GDM1 (cell line): ENCODE measurements at regions not wholly inside any gene's neighbourhood (a gene's known extent, or its start where the extent isn't known, plus 50 kb on each side); places are given as distances from the start of the nearest gene placed in this dataset.

ENCODE experiments used
- DNase-seq: peaks from one replicate; lab custom pipeline; 2025; lab: John Stamatoyannopoulos, UW

DNA sequence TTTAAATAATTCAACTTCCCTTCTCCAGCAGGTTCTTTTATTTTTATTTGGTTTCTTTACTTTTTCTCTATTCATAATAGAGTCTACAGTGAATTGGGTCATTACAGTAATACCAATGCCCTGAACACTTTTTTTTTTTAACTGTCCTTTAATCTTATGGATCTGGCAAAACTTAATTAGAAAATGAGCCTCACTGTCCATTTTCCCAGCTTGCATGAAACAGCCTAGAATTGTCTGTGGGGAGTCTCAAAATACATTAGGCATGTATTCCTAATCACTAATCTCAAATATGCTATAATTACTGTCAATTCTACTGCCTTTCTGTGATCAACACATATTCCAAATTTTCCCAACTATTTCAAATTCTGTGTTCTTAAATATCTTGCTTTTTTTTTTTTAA, 406.8 kb downstream of the ANXA1 start:
- no peak for DNase-seq

DNA sequence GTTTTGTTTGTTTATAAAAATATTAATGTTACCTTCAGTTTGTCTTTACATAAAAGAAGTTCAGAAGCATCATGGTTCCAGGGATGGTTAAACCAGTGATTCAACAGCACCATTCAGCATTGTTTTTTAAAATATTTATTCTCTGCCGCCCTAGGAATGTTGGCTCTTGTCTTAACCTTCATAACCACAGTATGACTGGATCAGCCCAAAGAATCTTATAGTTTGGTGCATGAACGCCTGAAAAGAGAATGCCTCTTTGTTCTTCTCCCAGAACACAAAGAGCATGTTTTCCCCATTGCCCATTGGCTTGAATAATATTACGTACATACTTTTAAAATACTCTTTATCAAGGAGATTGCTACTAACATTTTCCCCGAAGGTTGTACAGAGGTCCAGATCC, 413.4 kb downstream of the ANXA1 start:
- no peak for DNase-seq

DNA sequence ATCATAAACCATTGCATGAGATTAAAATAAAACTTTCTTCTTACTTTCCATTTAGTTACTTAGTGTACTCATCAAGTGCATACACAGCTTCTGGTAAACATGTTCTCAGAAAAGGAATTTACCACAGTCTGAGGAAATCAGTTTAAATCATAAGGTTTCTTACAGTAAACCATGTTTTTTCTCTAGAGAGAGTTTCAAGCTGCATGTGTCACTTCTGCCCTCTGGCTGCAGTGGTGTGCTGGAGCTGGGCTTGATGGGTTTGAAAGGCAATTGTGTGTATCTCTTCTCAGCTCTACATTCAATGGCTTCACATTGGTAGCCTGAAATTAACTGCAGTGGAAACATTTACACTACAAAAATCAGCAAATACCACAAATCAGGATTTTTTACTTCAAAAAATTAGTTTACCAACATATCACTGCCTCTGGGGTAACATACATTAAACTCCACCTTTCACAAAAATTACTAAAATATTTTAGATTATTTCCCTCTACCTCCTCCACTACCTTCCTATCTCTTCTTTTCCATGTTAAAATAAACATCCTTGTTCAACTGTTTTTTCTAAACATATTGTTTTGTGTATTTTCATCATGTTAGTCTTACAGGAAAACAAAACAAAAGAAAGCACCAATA, 414.3 kb downstream of the ANXA1 start:
- DNase-seq: peak; percentile 2

DNA sequence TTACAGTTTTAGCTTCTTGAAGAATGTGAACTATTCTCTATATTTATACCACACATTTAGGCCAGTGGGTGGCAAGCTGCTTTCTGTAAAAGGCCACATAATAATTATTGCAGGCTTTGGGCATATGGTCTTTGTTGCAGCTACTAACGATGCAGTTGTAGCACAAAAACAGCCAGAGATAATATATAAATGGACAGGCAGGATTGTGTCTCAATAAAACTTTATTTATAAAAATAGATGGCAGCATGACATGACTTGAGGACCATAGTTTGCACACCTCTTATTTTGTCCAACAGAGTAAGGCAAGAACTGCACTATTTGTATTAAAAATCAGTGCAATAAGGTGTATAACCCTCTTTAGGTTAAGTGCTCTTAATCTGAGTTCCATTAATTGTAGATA, 415.0 kb downstream of the ANXA1 start:
- DNase-seq: no peak

DNA sequence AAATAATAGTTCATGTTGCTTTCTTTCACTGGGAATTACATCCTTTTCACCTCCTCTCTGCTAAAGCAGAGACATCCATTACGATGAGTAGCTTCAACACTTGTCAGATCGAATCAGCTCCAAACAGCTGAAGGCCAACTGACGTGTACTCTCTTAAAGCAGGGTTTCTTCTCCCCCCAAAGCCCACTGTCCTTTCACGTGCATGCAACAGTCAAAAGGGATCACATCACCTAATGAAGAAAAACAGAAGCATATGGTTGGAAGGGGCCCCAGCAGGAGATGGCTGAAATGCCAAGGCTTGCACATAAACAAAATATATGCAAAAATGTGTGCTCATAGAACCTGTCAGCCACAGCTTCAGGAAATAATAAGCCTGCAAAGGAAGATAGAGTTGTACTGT, 421.6 kb downstream of the ANXA1 start:
- no peak for DNase-seq

DNA sequence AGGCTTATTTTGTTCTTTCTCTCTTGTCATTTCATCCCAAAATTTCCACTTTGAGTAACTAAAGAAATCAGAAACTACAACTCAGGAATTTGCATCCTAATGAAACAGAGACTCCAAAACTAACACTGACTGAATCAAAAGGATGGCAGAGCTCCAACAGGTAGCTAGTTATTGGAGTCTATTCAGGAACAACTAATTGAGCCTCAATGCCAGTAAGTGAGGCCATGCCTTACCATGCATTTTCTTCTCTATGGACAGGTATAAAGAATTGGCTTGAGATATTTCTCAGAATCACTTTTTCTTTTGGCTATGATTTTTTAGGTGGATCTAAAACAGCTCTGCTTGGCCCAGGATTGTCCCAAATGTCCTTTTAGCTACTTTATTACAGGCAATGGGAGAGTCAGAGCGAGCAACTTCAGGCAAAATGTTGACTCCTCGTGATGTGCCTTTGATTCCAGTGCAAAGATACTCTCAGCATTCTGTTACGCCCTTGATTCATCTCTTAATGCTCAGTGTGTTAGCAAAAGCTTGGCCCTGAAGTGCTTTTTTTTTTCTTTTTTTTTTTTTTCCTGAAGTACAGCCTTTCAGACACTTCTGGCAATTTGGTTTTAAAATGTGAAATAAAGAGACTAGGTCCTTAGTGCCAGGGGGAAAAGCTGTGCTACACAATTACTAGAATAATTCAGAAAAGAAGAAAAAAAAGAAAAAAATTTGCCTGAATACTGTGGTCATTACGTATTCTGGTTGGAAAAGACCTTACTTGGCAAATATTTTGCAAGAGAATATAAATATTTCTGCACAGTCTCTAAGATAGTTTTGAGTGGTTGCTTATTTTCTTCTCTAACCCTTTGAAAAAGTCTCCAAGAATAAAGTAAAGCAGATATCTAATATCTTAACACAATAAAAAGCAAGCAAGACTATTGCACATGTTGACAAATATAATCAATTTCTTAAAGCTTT, 423.7 kb downstream of the ANXA1 start:
- no peak for DNase-seq

DNA sequence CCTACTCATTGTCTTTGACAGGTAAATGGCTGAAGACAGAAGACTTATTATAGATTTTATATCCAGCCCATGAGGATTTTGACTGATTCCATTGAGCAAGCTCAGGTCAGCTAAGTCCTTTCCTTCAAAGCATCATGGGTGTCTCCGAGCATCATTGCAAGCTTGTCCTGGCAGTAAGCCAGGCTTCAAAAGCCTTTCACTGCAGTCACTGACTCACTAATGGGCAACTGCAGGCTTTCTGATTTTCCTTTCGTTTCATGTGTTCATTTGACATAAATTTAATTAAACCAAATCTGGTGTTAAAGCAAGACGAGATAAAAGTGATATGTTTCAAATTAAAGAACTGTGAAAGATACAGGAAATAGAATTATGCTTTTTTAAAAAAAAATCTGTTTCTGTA, 426.2 kb downstream of the ANXA1 start:
- no peak for DNase-seq

DNA sequence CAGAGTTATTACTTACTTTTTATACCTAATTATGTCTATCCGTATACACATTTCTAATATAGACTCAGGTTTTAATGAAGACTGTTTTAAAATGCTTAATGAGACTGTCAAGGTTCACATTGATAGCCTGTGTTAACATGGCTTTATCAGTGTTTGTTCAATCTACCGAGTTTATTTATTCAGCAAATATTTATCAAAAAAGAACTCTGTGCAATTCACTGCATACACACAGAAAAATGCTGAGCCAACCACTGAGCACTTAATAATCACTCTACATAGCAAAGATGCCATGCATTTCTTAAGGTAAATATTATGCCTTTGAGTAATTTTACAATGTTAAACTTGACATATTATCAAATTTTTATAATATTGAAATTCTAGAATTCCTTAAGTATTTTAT, 428.2 kb downstream of the ANXA1 start:
- DNase-seq: no peak

DNA sequence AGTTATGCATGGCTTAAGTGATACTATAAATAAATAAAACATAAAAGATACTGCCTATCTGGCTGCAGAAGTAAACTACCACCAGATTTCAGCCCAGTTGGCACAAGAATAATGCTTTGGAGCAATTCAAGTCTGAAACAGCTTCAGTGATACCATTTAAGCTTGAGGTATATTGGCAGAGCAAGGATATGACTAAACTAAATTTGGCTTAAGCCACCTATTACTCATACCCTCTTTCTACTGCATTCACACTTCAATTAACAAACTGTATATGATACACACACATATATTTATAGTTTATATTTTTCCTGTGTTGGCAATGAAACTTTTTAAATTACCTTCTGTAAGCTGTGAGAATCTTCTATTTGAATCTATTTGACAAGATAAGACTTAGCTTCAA, 431.9 kb downstream of the ANXA1 start:
- DNase-seq: no peak

DNA sequence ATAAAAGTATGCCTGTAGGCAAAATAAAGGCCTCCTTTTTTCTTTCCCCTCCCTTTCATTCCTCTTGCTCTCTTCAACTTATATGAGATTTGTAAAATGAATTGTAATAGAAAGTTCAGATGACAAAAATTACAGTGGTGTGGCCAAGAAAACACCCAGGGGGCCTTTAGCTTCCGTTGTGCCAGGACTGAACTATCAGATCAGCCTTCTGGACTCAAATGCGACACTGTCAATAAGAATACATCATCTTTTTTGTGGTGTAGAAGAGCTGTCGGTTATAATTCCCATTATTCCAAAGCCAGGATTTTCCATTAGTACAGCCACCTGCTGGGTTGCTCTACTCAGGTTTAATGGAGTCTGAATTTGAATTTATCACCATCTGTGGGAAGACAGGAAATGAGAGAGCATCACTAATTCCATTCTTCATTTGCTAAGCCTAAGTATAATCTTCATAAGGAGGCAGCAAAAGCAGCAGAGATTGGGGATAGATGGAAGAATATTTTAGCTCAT, 443.4 kb downstream of the ANXA1 start:
- no peak for DNase-seq

DNA sequence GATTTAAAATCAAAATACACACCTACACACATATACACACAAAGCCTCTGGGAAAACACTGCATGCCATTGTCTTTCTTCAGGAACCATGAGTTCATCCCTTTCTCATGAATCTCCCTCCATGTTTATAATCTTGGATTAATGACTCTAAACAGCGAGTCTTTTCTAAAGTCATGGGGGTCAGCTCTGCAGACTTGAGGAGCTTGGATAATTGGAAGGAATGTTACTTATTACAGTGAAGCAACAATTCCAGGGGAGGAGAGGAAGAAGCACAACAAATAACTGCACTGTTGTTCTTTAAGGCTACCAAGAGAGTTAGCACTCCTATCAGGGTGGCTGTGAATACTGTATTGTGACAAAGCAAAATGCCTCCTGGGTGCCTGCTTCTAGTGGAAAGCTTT, 444.7 kb downstream of the ANXA1 start:
- DNase-seq: no peak

DNA sequence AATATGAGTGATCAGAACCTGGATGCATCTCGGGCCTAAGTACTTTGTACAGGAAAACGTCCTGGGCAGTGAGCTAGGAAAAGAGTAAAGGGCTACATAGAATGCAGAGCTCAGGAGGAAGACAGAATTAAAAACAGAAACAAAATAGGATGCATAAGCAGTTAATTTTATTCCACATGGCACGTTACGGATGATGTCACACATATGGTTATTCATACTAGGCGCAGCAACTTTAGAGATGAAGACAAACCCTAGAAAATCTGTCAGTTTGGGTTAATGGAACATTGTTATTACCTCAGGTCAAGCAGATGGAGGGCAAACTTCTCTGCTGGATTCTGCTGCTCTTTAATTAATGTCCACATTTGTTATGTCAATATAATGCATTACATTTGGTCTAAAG, 445.4 kb downstream of the ANXA1 start:
- DNase-seq: no peak

DNA sequence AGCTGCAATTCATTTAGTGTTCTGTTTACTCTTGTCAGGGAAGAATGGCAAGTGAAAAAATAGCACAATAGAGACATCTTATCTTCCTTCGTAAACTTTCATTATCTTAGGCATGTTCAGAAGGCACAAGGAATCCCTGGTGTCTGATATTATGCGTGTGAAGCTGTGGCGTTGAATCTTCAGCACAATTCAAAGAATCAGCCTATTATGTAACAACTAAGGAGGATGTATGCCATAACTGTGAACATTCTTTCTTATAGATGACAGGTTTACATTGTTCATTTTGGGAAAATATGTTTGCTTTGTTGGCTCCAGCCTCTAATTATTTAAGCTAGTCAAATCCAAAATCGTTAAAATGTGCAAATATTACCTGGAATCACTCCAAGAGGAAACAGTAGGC, 446.1 kb downstream of the ANXA1 start:
- no peak for DNase-seq

DNA sequence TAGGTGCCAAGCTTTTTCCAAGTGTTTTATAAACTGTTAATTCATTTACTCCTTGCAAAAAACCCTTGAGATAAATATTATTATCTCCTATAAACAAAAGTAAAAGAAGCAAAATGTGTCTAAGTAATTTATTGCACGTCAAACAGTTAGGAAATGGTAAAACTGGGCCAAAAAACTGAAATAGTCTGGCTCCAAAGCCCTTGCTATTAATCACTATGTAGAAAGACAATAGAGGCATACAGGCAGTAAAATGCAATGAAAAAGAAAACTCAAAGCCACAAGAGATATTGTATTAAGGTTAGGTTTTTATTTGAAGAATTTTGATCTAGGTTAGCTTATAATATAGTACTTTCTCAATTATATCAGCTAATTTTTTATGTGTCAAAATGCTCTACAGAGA, 457.7 kb downstream of the ANXA1 start:
- no peak for DNase-seq

DNA sequence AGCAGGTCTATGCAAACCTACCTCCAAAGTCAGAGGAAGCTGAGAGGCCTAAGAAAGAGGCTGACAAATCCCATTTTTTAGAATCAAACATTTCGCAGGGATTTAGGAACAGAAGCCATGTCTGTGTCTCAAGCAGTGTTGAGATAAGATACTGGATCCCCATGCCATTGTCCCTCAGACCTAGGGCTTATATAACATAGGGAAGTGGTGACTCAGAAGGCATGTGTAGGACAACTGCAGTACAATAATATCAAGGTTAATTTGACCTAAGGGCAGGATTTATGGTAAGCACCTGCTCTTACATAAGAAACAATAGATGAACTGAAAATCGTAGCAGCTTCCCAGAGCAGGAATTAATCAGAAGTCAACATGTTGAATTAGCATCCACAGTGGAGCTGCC, 459.4 kb downstream of the ANXA1 start:
- DNase-seq: no peak

DNA sequence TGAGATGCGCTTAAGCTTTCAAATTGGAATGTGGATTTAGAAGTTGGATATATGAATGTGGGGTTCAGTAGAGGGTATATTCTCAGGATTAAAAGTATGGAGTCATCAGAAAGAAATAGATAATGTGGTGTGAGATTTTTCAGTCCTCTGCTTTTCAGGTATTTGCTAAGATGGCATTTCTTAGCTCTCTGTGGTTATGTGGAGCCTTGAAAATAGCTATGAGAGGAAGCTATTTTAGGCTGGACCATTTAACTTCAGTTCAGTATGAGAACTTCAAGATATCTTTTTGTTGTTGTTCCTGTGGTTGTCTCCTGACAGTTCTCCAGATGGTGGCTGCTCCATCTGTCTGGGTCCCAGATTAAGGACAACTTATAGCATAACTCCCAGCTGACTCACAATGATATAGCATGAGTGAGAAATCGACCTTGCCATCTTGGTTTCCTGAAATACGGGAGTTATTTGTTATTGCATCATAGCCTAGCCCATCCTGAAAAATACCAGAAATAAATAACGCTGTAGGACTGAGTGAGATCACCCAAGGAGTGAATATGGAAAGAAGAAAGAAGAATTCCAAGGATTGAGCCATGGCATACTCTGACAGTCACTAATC, 461.5 kb downstream of the ANXA1 start:
- no peak for DNase-seq

DNA sequence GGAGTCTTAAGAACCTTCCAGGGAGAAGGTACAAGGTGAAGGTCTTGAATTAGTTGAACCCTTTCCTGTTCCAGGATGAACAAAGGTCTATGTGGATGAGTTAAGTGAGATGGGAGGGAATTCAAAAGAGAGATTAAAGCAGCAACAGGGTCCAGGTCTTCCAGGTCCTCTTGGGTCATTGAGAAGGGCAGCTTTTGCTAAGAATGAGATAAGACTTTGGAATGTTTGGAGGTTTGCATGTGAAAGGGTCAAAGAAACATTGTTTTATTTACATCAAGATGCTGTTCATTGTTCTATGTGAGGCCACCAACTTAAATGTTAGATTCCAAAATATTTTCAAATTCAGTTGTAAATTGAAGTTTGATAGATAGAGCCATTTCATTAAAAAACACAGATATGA, 463.9 kb downstream of the ANXA1 start:
- DNase-seq: no peak

DNA sequence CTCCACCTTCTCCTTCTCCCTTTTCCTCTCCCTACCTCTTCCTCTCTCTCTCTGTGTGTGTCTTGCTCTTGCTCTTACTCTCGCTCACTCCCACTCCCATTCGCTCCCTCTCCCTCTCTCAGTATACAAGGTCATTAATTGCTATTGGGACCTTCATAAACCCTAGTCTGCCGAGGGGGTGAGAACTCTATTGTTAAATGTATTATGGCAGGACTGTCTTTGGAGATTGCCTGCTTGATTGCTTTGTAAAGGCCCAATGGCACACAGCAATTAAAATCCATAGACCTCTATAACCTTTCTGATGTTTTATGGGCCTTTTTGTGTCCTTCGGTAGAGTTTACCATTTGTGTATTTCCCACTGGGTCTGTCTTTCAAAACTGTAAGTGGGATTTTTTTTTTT, 465.9 kb downstream of the ANXA1 start:
- no peak for DNase-seq

DNA sequence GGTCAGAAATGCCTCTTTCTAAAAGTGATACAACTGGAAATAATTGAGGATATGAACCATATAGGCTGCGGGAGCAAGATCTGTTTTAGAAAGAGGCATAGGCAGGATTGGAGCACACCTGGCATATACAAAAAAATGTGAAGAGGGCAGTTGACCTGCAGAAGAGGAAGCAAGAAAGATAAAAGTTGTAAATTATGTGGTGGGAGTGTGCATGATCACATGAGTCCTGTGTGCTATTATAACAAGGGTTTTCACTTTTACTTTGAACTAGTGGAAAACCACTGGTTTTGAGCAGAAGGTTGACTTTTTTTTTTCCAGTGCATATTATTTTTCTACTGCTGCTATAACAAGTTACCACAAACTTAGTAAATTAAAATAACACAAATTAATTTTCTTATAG, 489.3 kb downstream of the ANXA1 start:
- no peak for DNase-seq

DNA sequence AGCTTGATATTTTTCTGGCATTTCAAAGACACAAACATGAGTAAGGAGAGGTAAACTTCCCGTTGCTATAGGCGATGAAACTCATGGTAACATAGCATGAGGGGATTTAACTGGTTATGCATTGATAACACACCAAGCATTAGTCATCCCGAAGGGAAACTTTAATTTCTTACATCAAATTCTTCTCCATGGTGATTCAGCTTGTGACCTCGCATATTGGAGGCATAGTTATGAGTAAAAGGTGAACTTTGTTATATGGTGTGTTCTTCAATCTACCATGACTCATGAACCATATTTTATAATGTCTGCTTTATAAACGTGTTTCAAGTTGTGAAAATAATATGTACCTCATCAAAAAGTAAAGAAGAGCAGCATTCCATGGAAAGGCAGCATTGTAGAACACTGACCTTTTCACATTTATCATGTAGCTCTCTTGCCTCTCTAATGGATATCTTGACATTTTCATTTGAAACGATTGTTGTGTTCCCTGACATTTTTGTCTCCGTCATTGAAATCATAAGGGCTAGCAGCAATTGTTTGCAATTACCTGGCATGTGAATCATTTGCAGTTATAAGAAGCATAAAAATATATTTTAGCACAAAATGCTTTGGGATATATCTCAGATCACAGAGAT, 491.8 kb downstream of the ANXA1 start:
- DNase-seq: no peak

DNA sequence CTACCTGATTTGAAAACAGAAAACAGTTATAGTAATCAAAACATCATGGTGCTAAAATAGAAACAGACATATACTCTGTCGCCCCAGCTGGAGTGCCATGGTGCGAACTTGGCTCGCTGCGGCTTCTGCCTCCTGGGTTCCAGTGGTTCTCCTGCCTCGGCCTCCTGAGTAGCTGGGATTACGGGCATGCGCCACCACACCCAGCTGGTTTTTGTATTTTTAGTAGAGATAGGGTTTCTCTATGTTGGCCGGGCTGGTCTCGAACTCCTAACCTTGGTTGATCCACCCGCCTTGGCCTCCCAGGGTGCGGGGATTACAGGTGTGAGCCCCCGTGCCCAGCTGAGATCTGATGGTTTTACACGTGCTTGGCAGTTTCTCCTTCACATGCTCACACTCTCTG, 495.9 kb downstream of the ANXA1 start:
- no peak for DNase-seq

DNA sequence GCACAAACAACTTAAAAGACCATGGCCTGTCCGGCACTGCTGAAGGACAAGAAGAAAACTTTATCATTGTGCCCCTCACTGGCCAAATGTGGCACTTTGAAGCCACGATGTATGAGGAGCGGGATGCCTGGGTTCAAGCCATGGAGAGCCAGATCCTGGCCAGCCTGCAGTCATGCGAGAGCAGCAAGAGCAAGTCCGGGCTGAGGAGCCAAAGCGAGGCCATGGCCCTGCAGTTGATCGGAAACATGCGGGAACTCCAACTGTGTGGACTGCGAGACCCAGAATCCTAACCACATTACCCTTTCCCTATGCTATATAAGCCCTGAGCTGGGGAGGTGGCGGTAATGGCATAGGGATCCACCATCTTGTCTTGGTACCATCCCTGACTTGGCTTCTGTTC, 497.9 kb downstream of the ANXA1 start:
- DNase-seq: no peak

DNA sequence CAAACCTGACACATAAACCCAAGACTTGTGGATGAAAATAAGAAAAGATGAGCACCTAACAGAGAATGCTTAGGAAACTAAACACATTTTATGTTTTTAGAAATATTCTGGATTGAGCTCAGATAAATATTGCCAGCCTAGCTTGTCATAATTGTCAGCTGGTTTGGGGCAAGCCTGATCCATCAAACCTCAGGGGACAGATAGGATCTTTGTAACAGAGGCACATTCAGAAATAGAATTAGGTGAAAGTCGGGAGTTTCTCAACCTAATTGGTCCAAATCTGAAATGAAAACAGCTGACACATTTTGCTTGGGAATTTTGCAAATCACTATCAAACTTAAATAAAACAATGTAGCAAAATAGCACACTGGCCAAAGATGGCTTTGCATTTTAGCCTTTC, 503.7 kb downstream of the ANXA1 start:
- DNase-seq: no peak
